Esophagus (tissue), 2 donors: ENCODE measurements at regions not wholly inside any gene's neighbourhood (a gene's known extent, or its start where the extent isn't known, plus 50 kb on each side); places are given as distances from the start of the nearest gene placed in this dataset.

Source experiments
- H3K27ac ChIP-seq, 2 donors: one replicate each; pipeline ENCODE4 v1.5.1; 2013; ENCODE audit warnings: low read depth in 2 of 2, mild to moderate bottlenecking in 2 of 2, inconsistent platforms in 1 of 2, low read length in 1 of 2, moderate library complexity in 1 of 2
- H3K27me3 ChIP-seq, 2 donors: one replicate each; pipeline ENCODE4 v1.6.1; 2013; ENCODE audit warnings: low read length in 2 of 2, control low read depth in 1 of 2, mild to moderate bottlenecking in 1 of 2; ENCODE audit not compliant: insufficient read depth in 2 of 2, control insufficient read depth in 1 of 2
- H3K36me3 ChIP-seq, 2 donors: one replicate each; pipeline ENCODE4 v1.6.1; 2013; ENCODE audit warnings: low read length in 1 of 2; ENCODE audit not compliant: control insufficient read depth in 2 of 2, insufficient read depth in 2 of 2
- H3K4me1 ChIP-seq, 2 donors: one replicate each; pipeline ENCODE4 v1.6.1; 2013; ENCODE audit warnings: low read length in 1 of 2; ENCODE audit not compliant: control insufficient read depth in 2 of 2, insufficient read depth in 2 of 2
- H3K4me3 ChIP-seq, 2 donors: one replicate each; pipeline ENCODE4 v1.5.1; 2013; ENCODE audit warnings: low read length in 2 of 2, mild to moderate bottlenecking in 2 of 2, low read depth in 1 of 2, moderate library complexity in 1 of 2
- H3K9me3 ChIP-seq, 2 donors: one replicate each; pipeline ENCODE4 v1.6.1; 2013; ENCODE audit warnings: mild to moderate bottlenecking in 2 of 2, low read depth in 1 of 2, low read length in 1 of 2, moderate library complexity in 1 of 2; ENCODE audit not compliant: control insufficient read depth in 2 of 2, insufficient read depth in 1 of 2
- whole genome bisulfite sequencing, 2 donors: extraction: QIAGEN DNeasy Blood & Tissue Kit; methylation state at CpG; one replicate each; pipeline ENCODE4 v1.1.7; 2013; 5-methylcytosine and 5-hydroxymethylcytosine counted together
- donor health status: healthy with polysubstance abuse.
- donor health status: Bipolar disorder and iron deficiency.

- WGBS, 2 donors = 76 to 83% methylated on average over 9 of the region's 9 CpGs
- no peaks in the 10 kb centered on the region for H3K36me3 ChIP-seq
- H3K4me3 ChIP-seq = no peak overlapping the region
Observed at GRCh38 chr15:46676233-46677206, 1040.8 kb upstream of the SEMA6D start.

GRCh38 chr15:46677491-46677890 lies 1039.8 kb upstream of the SEMA6D start:
- Histone ChIP-seq H3K9me3 (no peaks in the 10 kb centered on the region), H3K27ac (no peak overlapping the region), H3K27me3 (no peaks in the 10 kb centered on the region), H3K4me1 (no peaks in the 10 kb centered on the region), H3K4me3 (no peak overlapping the region), H3K36me3 (no peaks in the 10 kb centered on the region)
- 85 to 88% methylated on average over 6 of the region's 6 CpGs for WGBS, 2 donors

More at GRCh38 chr15:46676233-46677206, 1040.8 kb upstream of the SEMA6D start:
- Histone ChIP-seq H3K27ac (no peak overlapping the region), H3K4me1 (no peaks in the 10 kb centered on the region), H3K9me3 (no peaks in the 10 kb centered on the region), H3K27me3 (no peaks in the 10 kb centered on the region)

- Histone ChIP-seq H3K36me3 (no peaks in the 10 kb centered on the region), H3K4me3 (no peak overlapping the region), H3K27ac (no peak overlapping the region), H3K9me3 (no peaks in the 10 kb centered on the region), H3K4me1 (no peaks in the 10 kb centered on the region), H3K27me3 (no peaks in the 10 kb centered on the region)
- 53 to 70% methylated on average over 1 of the region's 1 CpG for WGBS, 2 donors
Observed at GRCh38 chr15:46681901-46682300, 1035.4 kb upstream of the SEMA6D start.

GRCh38 chr15:46682969-46683791 lies 1034.1 kb upstream of the SEMA6D start:
- Histone ChIP-seq H3K9me3 (no peaks in the 10 kb centered on the region), H3K4me3 (no peak overlapping the region), H3K36me3 (no peaks in the 10 kb centered on the region), H3K4me1 (no peaks in the 10 kb centered on the region), H3K27me3 (no peaks in the 10 kb centered on the region), H3K27ac (no peak overlapping the region)
- WGBS, 2 donors = 83 to 84% methylated on average over 5 of the region's 5 CpGs

DNA sequence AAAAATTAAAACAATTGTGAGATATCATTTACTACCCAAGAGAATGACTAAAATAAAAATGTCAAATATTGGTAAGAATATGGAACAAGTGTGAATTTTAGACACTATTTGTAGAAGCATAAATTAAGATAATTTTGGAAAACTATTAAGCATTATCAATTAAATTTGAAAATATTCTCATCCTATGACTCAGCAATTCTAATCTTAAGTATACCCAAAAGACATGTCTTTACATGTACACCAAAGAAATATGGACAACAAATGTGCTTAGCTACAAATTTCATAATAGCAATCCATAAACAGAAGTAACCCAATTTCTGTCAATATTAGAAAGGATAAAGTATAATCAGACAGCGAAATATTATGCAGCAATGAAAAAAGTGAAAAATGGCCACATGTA lies 1032.2 kb upstream of the SEMA6D start:
- Histone ChIP-seq H3K4me3 (no peak overlapping the region), H3K9me3 (no peaks in the 10 kb centered on the region), H3K27ac (no peak overlapping the region), H3K36me3 (no peaks in the 10 kb centered on the region), H3K4me1 (no peaks in the 10 kb centered on the region), H3K27me3 (no peaks in the 10 kb centered on the region)
- WGBS, 2 donors = 2 to 80% methylated on average over 1 of the region's 1 CpG

- H3K27ac ChIP-seq = no peak overlapping the region
- no peaks in the 10 kb centered on the region for H3K36me3 ChIP-seq
- no peaks in the 10 kb centered on the region for H3K4me1 ChIP-seq
- H3K4me3 ChIP-seq = no peak overlapping the region
- no peaks in the 10 kb centered on the region for H3K27me3 ChIP-seq
- no peaks in the 10 kb centered on the region for H3K9me3 ChIP-seq
- whole genome bisulfite sequencing, 2 donors = 88 to 97% methylated on average over 1 of the region's 1 CpG
Observed at GRCh38 chr15:46685681-46686080, 1031.6 kb upstream of the SEMA6D start.

- no peaks in the 10 kb centered on the region for H3K4me1 ChIP-seq
- H3K36me3 ChIP-seq = no peaks in the 10 kb centered on the region
- H3K4me3 ChIP-seq = no peak overlapping the region
- H3K27ac ChIP-seq = no peak overlapping the region
- no peaks in the 10 kb centered on the region for H3K9me3 ChIP-seq
- H3K27me3 ChIP-seq = no peaks in the 10 kb centered on the region
- 14 to 15% methylated on average over 1 of the region's 1 CpG for WGBS, 2 donors
Observed at GRCh38 chr15:46696281-46696680, 1021.0 kb upstream of the SEMA6D start.

- no peak overlapping the region for H3K27ac ChIP-seq
- peaks cover 0 to 2% of the 10 kb centered on the region in 2 donors for H3K9me3 ChIP-seq
- no peaks in the 10 kb centered on the region for H3K27me3 ChIP-seq
- no peak overlapping the region for H3K4me3 ChIP-seq
- H3K4me1 ChIP-seq = no peaks in the 10 kb centered on the region
- WGBS, 2 donors = 84 to 95% methylated on average over 1 of the region's 1 CpG
- H3K36me3 ChIP-seq = no peaks in the 10 kb centered on the region
Observed at GRCh38 chr15:46701346-46701745, 1016.0 kb upstream of the SEMA6D start.

GRCh38 chr15:46701896-46702295 lies 1015.4 kb upstream of the SEMA6D start:
- Histone ChIP-seq H3K27ac (no peak overlapping the region), H3K9me3 (peaks cover 0 to 2% of the 10 kb centered on the region in 2 donors), H3K4me3 (no peak overlapping the region), H3K36me3 (no peaks in the 10 kb centered on the region), H3K27me3 (no peaks in the 10 kb centered on the region), H3K4me1 (no peaks in the 10 kb centered on the region)
- WGBS, 2 donors = 73 to 75% methylated on average over 4 of the region's 4 CpGs
